ENCODE measurements at regions not wholly inside any gene's neighbourhood (a gene's known extent, or its start where the extent isn't known, plus 50 kb on each side); places are given as distances from the start of the nearest gene placed in this dataset.

DNA sequence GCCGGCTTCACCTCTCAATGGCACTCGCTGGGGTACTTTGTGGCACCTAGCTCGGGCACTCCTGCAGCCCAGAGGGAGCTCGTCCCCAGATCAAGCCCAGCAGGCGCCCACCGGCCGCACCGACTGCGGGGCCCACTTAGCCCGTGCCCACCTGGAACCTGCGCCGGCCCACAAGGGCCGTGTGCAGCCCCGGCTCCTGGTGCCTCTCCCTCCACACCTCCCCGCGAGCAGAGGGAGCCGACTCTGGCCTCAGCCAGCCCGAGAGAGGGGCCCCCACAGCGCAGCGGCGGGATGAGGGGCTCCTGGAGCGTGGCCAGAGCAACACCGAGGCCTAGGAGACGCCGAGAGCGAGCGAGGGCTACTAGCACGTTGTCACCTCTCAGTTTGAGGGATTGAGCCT, 82.1 kb upstream of the SHISA3 start:
- DNase-seq (ENCODE audit: insufficient read length, low spot score) (no peak), FAIRE-seq (no peak)
- TF ChIP-seq, protein P1, sequence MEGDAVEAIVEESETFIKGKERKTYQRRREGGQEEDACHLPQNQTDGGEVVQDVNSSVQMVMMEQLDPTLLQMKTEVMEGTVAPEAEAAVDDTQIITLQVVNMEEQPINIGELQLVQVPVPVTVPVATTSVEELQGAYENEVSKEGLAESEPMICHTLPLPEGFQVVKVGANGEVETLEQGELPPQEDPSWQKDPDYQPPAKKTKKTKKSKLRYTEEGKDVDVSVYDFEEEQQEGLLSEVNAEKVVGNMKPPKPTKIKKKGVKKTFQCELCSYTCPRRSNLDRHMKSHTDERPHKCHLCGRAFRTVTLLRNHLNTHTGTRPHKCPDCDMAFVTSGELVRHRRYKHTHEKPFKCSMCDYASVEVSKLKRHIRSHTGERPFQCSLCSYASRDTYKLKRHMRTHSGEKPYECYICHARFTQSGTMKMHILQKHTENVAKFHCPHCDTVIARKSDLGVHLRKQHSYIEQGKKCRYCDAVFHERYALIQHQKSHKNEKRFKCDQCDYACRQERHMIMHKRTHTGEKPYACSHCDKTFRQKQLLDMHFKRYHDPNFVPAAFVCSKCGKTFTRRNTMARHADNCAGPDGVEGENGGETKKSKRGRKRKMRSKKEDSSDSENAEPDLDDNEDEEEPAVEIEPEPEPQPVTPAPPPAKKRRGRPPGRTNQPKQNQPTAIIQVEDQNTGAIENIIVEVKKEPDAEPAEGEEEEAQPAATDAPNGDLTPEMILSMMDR (IDR thresholded peaks at IDR 0.05; ENCODE audit: insufficient read depth, missing control alignments), result no peak

DNA sequence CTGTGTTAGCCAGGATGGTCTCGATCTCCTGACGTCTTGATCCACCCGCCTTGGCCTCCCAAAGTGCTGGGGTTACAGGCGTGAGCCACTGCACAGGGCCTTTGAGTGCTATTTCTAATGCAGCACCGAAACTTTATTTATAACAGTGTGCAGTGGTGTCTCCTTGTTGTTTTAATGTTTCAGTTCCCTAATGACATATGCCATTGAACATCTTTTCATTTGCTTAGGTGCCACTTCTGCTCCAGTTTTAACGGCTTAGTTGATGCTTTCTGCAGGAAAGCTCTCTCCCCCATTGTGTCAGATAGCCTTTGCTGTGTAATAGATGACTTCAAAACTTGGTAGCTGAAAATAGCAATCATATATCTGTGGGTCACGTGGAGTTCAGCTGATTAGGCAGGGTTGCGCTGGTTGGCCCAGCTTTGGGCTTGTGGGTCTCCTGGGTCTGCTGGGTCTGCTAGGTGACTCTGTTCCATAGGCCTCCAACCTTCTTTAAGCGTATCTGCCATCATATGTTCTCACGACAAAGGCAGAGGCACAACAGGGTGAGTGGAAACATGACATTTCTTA, 76.4 kb upstream of the SHISA3 start:
- FAIRE-seq, result no peak
- TF ChIP-seq, protein P1 (IDR thresholded peaks at IDR 0.05; ENCODE audit: insufficient read depth, missing control alignments), result no peak
- DNase-seq (ENCODE audit: insufficient read length, low spot score), result no peak

DNA sequence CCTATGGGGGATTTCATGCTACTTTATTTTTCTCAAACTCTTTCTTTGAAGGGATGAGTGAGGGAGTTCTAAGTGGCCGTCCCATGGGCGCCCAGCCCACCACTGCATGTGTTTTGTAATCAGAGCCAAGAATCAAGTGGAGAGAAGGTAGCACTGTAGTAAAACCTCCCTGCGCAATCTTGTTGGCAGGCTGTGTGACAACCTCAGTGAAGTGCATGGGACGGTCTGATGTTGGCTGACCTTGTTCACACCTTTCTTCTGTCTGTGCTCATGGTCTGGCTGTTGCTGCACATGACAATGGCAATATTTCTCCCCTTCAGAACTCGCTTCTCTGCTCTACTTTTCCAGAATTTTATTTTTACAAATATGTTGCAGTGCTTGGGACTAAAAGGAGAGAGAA, 71.2 kb upstream of the SHISA3 start:
- DNase-seq (ENCODE audit: insufficient read length, low spot score) (no peak), FAIRE-seq (no peak)
- TF ChIP-seq, protein P1 (IDR thresholded peaks at IDR 0.05; ENCODE audit: insufficient read depth, missing control alignments), result no peak

DNA sequence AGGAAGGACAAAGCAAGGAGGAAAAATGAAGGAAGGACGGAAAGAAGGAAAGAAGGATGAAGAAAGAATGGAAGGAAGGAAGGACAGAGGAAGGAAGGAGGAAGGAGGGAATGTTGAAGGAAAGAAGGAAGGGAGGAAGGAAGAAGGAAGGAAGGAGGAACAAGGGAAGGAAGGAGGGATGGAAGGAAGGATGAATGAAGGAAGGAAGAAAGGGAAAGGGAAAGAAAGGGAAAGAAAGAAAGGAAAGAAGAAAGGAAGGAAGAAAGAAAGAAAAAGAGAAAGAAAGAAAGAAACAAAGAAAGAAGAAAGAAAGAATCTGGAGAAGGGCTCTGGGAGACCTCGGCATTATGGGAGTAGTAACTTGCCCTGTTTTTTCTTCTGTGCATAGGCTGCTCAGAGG, 70.8 kb upstream of the SHISA3 start:
- no peak for FAIRE-seq
- no peak for DNase-seq (ENCODE audit: insufficient read length, low spot score)
- TF ChIP-seq, protein P1 (IDR thresholded peaks at IDR 0.05; ENCODE audit: insufficient read depth, missing control alignments), result no peak

DNA sequence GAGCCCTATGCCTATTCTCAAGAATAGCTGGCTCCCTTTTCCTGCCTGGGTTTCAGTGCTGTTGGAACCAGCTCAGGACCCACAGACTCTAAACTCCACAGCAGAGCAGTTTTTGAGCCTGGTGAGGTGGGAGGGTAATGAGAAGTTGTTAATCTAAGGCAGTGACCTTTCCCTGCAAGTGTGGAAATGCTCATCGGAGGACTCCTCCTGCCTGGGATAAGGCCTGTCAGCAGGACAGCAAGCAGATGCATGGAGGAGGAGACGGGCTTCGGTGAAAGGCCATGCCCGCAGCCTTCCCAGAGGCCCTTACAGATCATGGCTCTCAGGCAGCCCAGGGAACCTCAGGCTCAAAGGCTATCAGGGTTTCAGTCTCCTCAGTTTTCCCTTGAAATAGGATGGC, 70.0 kb upstream of the SHISA3 start:
- DNase-seq (ENCODE audit: insufficient read length, low spot score) (no peak), FAIRE-seq (no peak)
- TF ChIP-seq, protein P1 (IDR thresholded peaks at IDR 0.05; ENCODE audit: insufficient read depth, missing control alignments), result no peak

DNA sequence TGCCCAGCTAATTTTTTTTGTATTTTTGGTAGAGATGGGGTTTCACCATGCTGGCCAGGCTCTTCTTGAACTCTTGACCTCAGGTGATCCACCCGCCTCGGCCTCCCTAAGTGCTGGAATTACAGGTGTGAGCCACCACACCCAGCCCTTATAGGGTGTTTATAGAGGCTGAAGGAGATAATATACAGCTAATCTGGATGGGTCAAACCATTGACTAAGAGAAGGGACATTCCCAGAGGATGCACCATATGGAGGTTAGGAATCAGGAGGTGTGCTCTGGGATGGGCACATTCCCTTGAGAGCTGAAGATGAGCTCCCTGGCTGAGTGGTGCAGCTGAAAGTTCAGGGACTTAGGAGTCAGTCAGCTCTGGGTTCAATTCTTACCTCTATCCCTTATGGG, 68.3 kb upstream of the SHISA3 start:
- DNase-seq (ENCODE audit: insufficient read length, low spot score) (no peak), FAIRE-seq (no peak)
- TF ChIP-seq, protein P1 (IDR thresholded peaks at IDR 0.05; ENCODE audit: insufficient read depth, missing control alignments), result no peak

DNA sequence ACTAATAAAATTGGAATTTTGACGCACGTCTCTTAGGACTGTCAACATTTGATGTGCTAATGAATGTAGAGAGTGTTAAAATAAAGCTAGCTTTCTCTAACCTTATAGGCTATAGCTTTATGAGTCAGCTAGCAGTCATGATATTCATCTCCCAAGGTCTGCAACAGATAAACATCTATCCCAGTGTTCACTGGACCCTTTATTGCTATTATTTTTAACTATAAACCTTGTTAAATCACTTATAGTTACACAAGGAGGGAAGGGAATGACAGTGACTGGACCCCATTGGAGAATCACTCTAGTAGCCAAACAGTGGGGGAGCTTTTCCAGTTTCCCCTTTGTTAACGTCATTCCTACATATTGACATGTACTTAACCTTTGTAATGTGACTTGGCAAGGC, 67.9 kb upstream of the SHISA3 start:
- DNase-seq (ENCODE audit: insufficient read length, low spot score) (no peak), FAIRE-seq (no peak)
- TF ChIP-seq, protein P1 (IDR thresholded peaks at IDR 0.05; ENCODE audit: insufficient read depth, missing control alignments), result no peak
